KMS-11 (cell line): ENCODE measurements at regions not wholly inside any gene's neighbourhood (a gene's known extent, or its start where the extent isn't known, plus 50 kb on each side); places are given as distances from the start of the nearest gene placed in this dataset.

Source experiments
- H2AFZ ChIP-seq: fragments of 200-600 bp; sonication (generic); 2 replicates; pipeline ENCODE4 v1.6.1; 2016; ENCODE audit warnings: antibody characterized with exemption, mixed run types, low read depth
- H3K27ac ChIP-seq: fragments of 200-600 bp; sonication (generic); 2 replicates; pipeline ENCODE4 v1.6.1; 2016; ENCODE audit warnings: mild to moderate bottlenecking, mixed run types
- H3K27me3 ChIP-seq: fragments of 200-600 bp; sonication (generic); 2 replicates; pipeline ENCODE4 v1.6.1; 2017; ENCODE audit warnings: mild to moderate bottlenecking, low read depth, mixed run types, moderate library complexity; ENCODE audit not compliant: insufficient read depth
- H3K36me3 ChIP-seq: fragments of 200-600 bp; sonication (generic); 2 replicates; pipeline ENCODE4 v1.6.1; 2017; ENCODE audit warnings: mild to moderate bottlenecking, mixed run types; ENCODE audit not compliant: insufficient read depth
- H3K4me1 ChIP-seq: fragments of 200-600 bp; sonication (generic); 2 replicates; pipeline ENCODE4 v1.6.1; 2016; ENCODE audit warnings: mild to moderate bottlenecking, low read depth, mixed run types; ENCODE audit not compliant: poor library complexity, severe bottlenecking
- H3K4me2 ChIP-seq: fragments of 200-600 bp; sonication (generic); 2 replicates; pipeline ENCODE4 v1.7.0; 2016; ENCODE audit warnings: mild to moderate bottlenecking, mixed run types
- H3K4me3 ChIP-seq: fragments of 200-600 bp; sonication (generic); IDR thresholded peaks from 2 replicates; pipeline ENCODE4 v1.6.1; 2017; ENCODE audit warnings: low read depth, low read length, mixed read lengths; ENCODE audit not compliant: insufficient read depth
- H3K79me2 ChIP-seq: fragments of 200-600 bp; sonication (generic); 2 replicates; pipeline ENCODE4 v1.6.1; 2016; ENCODE audit warnings: low read depth, mixed run types; ENCODE audit not compliant: insufficient read depth
- H3K9ac ChIP-seq: fragments of 200-600 bp; sonication (generic); 2 replicates; pipeline ENCODE4 v1.6.1; 2016; ENCODE audit warnings: mild to moderate bottlenecking, mixed run types
- H4K20me1 ChIP-seq: fragments of 200-600 bp; sonication (generic); 2 replicates; pipeline ENCODE4 v1.6.1; 2016; ENCODE audit warnings: mild to moderate bottlenecking, mixed run types; ENCODE audit not compliant: insufficient read depth
- TF ChIP-seq, protein P1 (sequence below): fragments of 200-600 bp; sonication (generic); conservative IDR thresholded peaks from 2 replicates; pipeline ENCODE4 v1.6.1; 2017; ENCODE audit warnings: low read depth, mild to moderate bottlenecking, antibody characterized with exemption, low read length, moderate library complexity, mixed read lengths

DNA sequence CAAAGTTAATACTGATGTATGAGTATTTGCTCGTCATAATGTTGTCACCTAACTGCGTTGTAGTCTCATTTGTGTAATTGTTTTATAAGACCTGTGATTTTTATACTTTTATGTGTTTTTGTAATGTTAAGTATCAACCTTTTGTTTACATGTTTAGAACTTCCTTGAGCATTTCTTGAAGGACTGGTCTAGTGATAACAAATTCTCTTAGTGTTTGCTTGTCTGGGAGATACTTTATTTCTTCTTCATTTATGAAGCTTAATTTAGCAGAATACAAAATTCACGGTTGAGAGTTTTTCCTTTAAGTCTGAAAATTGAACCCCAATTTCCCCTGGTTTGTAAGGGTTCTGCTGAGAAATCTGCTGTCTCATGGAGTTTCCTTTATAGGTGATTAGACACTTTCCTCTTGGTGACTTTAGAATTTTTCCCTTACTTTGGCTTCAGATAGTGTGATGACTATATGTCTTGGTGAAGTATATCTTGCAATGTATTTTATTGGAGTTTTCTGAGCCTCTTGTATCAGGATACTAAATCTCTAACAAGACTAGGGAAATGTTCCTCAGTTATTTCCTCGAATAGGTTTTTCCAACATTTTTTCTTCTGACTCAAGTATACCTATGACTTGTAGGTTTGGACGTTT lies 154.9 kb downstream of the WDR11 start:
- no peak overlapping the region for H3K4me3 ChIP-seq
- no peaks in the 10 kb centered on the region for H3K36me3 ChIP-seq
- TF ChIP-seq, protein P1, sequence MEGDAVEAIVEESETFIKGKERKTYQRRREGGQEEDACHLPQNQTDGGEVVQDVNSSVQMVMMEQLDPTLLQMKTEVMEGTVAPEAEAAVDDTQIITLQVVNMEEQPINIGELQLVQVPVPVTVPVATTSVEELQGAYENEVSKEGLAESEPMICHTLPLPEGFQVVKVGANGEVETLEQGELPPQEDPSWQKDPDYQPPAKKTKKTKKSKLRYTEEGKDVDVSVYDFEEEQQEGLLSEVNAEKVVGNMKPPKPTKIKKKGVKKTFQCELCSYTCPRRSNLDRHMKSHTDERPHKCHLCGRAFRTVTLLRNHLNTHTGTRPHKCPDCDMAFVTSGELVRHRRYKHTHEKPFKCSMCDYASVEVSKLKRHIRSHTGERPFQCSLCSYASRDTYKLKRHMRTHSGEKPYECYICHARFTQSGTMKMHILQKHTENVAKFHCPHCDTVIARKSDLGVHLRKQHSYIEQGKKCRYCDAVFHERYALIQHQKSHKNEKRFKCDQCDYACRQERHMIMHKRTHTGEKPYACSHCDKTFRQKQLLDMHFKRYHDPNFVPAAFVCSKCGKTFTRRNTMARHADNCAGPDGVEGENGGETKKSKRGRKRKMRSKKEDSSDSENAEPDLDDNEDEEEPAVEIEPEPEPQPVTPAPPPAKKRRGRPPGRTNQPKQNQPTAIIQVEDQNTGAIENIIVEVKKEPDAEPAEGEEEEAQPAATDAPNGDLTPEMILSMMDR, result no peak
- no peak overlapping the region for H3K27ac ChIP-seq
- no peak overlapping the region for H2AFZ ChIP-seq
- H3K4me1 ChIP-seq, result no peaks in the 10 kb centered on the region
- no peak overlapping the region for H3K9ac ChIP-seq
- H3K27me3 ChIP-seq, result no peaks in the 10 kb centered on the region
- H3K79me2 ChIP-seq, result no peaks in the 10 kb centered on the region
- no peaks in the 10 kb centered on the region for H4K20me1 ChIP-seq
- H3K4me2 ChIP-seq, result no peak overlapping the region

DNA sequence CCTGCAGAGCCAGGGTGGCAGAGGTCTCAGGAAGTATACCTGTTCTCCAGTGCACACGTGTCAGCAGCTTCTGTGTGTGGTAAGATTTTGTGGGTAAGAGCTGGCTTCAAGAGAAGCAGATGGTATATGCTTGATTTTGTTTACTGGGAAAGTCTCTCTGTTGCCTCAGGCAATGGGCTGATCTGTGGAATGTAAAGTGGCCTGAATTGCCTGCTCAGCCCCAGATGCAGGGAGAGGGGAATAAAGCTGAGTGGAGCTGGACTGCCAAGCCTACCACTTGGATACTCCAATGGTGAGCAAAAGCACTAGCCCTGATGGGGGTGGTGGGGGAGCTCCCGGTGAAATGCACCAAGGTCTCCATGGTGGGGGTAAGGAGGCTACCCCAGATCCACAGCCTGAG lies 156.1 kb downstream of the WDR11 start:
- no peak overlapping the region for H2AFZ ChIP-seq
- H3K79me2 ChIP-seq, result no peaks in the 10 kb centered on the region
- no peaks in the 10 kb centered on the region for H4K20me1 ChIP-seq
- no peak overlapping the region for H3K9ac ChIP-seq
- no peak overlapping the region for H3K4me2 ChIP-seq
- H3K36me3 ChIP-seq, result no peaks in the 10 kb centered on the region
- H3K27me3 ChIP-seq, result no peaks in the 10 kb centered on the region
- TF ChIP-seq, protein P1, result no peak
- no peaks in the 10 kb centered on the region for H3K4me1 ChIP-seq
- H3K4me3 ChIP-seq, result no peak overlapping the region
- no peak overlapping the region for H3K27ac ChIP-seq

DNA sequence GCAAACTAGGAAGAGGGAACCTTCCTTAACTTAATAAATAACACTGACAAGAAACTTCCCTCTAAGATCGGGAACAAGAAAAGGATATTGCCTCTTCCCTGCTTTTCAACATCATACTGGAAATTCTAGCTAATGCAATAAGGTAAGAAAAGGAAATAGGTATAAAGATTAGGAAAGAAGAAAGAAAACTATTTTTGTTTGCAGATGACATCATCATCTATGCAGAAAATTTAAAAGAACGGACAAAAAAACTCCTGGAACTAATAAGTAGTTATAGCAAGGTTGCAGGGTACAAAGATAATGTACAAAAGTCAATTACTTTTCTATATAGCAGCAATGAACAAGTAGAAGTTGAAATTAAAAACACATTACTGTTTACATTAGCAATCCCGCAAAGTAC lies 164.8 kb downstream of the WDR11 start:
- Histone ChIP-seq H3K4me2 (no peak overlapping the region), H3K36me3 (no peaks in the 10 kb centered on the region), H3K27ac (no peak overlapping the region), H3K27me3 (no peaks in the 10 kb centered on the region), H2AFZ (no peak overlapping the region), H3K4me1 (no peaks in the 10 kb centered on the region), H3K9ac (no peak overlapping the region), H3K79me2 (no peaks in the 10 kb centered on the region), H3K4me3 (no peak overlapping the region), H4K20me1 (no peaks in the 10 kb centered on the region)
- TF ChIP-seq, protein P1, result no peak

DNA sequence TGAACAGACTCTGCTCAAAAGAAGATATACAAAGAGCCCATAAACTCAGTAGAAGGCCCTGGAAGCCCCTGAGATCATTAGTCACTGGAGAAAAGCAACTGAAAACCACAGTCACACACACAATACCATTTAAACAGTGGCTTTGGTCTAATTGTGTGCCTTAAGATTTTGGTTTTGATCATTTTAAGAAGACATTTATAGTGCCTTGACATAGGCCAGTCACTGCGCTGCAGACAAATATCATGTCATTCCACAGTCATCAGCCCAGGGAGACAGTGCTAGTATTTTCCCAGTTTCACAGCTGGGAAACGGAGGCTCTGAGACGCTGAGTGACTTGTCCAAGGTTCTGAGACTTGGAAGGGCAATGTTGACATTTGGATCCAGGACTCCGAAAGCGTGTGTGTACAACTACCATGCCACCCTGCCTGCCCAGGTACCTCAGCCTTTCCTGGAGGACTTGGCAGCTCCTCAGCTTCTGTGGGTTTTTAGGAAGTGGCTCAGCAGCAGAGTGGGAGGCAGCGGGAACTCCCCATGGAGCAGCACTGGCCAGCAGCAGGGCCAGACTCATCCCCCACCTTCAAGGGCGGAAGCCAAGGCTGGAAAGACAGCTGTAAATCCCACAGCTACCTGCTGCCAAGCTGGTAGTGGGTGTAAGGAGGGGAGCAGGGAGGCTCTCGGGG lies 173.9 kb downstream of the WDR11 start:
- Histone ChIP-seq H3K36me3 (no peaks in the 10 kb centered on the region), H3K9ac (no peak overlapping the region), H3K27me3 (no peaks in the 10 kb centered on the region), H4K20me1 (no peaks in the 10 kb centered on the region), H3K4me1 (no peaks in the 10 kb centered on the region), H3K79me2 (no peaks in the 10 kb centered on the region), H3K27ac (no peak overlapping the region), H3K4me2 (no peak overlapping the region), H2AFZ (no peak overlapping the region), H3K4me3 (no peak overlapping the region)
- TF ChIP-seq, protein P1, result no peak
